HG02840 (cell line): ENCODE measurements at regions not wholly inside any gene's neighbourhood (a gene's known extent, or its start where the extent isn't known, plus 50 kb on each side); places are given as distances from the start of the nearest gene placed in this dataset.
"Not testable (repeated sequence)": the region's sequence is repeated elsewhere in the genome, so short reads cannot be mapped to it uniquely, and the experiment has no call there.

ENCODE experiments used
- ATAC-seq: cut with Tn5 transposase; IDR thresholded peaks from one replicate; pipeline ENCODE4 v1.9.1; 2021; ENCODE audit warnings: mild to moderate bottlenecking, moderate library complexity, moderate number of reproducible peaks; ENCODE audit not compliant: unreplicated experiment, low FRiP score

- no peak for ATAC-seq
Observed at GRCh38 chr14:105850853-105851581, 324.6 kb downstream of the TMEM121 start.

- no peak for ATAC-seq
Observed at GRCh38 chr14:105851716-105852377, 325.5 kb downstream of the TMEM121 start.

- ATAC-seq, result no peak
Observed at GRCh38 chr14:105852378-105853088, 326.1 kb downstream of the TMEM121 start.

GRCh38 chr14:105853089-105853906 lies 326.9 kb downstream of the TMEM121 start:
- ATAC-seq, result no peak

GRCh38 chr14:105853907-105854599 lies 327.7 kb downstream of the TMEM121 start:
- ATAC-seq, result no peak

GRCh38 chr14:105854600-105855245 lies 328.3 kb downstream of the TMEM121 start:
- no peak for ATAC-seq

- no peak for ATAC-seq
Observed at GRCh38 chr14:105855246-105855892, 329.0 kb downstream of the TMEM121 start.

- ATAC-seq, result no peak
Observed at GRCh38 chr14:105855893-105856675, 329.7 kb downstream of the TMEM121 start.

- no peak for ATAC-seq
Observed at GRCh38 chr14:105856676-105857219, 330.4 kb downstream of the TMEM121 start.

- ATAC-seq, result no peak
Observed at GRCh38 chr14:105857220-105857825, 330.9 kb downstream of the TMEM121 start.

- no peak for ATAC-seq
Observed at GRCh38 chr14:105857826-105858675, 331.7 kb downstream of the TMEM121 start.

GRCh38 chr14:105858676-105859025 lies 332.3 kb downstream of the TMEM121 start:
- ATAC-seq, result no peak

- ATAC-seq, result not testable (repeated sequence)
Observed at GRCh38 chr14:105859073-105859716, 332.8 kb downstream of the TMEM121 start.

GRCh38 chr14:105859717-105860614 lies 333.6 kb downstream of the TMEM121 start:
- ATAC-seq, result no peak
